ENCODE measurements at regions not wholly inside any gene's neighbourhood (a gene's known extent, or its start where the extent isn't known, plus 50 kb on each side); places are given as distances from the start of the nearest gene placed in this dataset.
"Not testable (repeated sequence)": the region's sequence is repeated elsewhere in the genome, so short reads cannot be mapped to it uniquely, and the experiment has no call there.

GRCh38 chr4:130901321-130901720 lies 1805.4 kb downstream of the C4orf33 start:
- H3K9me3 ChIP-seq (ENCODE audit: control insufficient read depth, low read length) = no peaks in the 10 kb centered on the region
- no peak overlapping the region for H3K9ac ChIP-seq (ENCODE audit: low read length)
- H3K4me3 ChIP-seq (ENCODE audit: low read length) = no peak overlapping the region
- DNase-seq (ENCODE audit: low read depth) = no peak
- H3K36me3 ChIP-seq (ENCODE audit: control insufficient read depth, insufficient read depth, low read length, severe bottlenecking) = no peaks in the 10 kb centered on the region
- H3K27me3 ChIP-seq (replicated peaks; ENCODE audit: control insufficient read depth, insufficient read depth, low read length) = no peaks in the 10 kb centered on the region
- H3K4me1 ChIP-seq (ENCODE audit: control insufficient read depth, insufficient read depth, low read length) = no peaks in the 10 kb centered on the region

GRCh38 chr4:130922955-130923354 lies 1827.0 kb downstream of the C4orf33 start:
- H3K27me3 ChIP-seq (replicated peaks; ENCODE audit: control insufficient read depth, insufficient read depth, low read length) = no peaks in the 10 kb centered on the region
- DNase-seq (ENCODE audit: low read depth) = no peak
- H3K4me1 ChIP-seq (ENCODE audit: control insufficient read depth, insufficient read depth, low read length) = no peaks in the 10 kb centered on the region
- no peak overlapping the region for H3K9ac ChIP-seq (ENCODE audit: low read length)
- H3K36me3 ChIP-seq (ENCODE audit: control insufficient read depth, insufficient read depth, low read length, severe bottlenecking) = no peaks in the 10 kb centered on the region
- peaks cover 56% of the 10 kb centered on the region for H3K9me3 ChIP-seq (ENCODE audit: control insufficient read depth, low read length)
- no peak overlapping the region for H3K4me3 ChIP-seq (ENCODE audit: low read length)

- H3K9ac ChIP-seq (ENCODE audit: low read length) = no peak overlapping the region
- peak; percentile 3 for DNase-seq (ENCODE audit: low read depth)
- H3K36me3 ChIP-seq (ENCODE audit: control insufficient read depth, insufficient read depth, low read length, severe bottlenecking) = no peaks in the 10 kb centered on the region
- H3K4me3 ChIP-seq (ENCODE audit: low read length) = no peak overlapping the region
- no peaks in the 10 kb centered on the region for H3K9me3 ChIP-seq (ENCODE audit: control insufficient read depth, low read length)
- H3K4me1 ChIP-seq (ENCODE audit: control insufficient read depth, insufficient read depth, low read length) = no peaks in the 10 kb centered on the region
- no peaks in the 10 kb centered on the region for H3K27me3 ChIP-seq (replicated peaks; ENCODE audit: control insufficient read depth, insufficient read depth, low read length)
Measured at GRCh38 chr4:130955520-130955919, 1859.6 kb downstream of the C4orf33 start.

GRCh38 chr4:130985371-130985770 lies 1889.4 kb downstream of the C4orf33 start:
- Histone ChIP-seq H3K4me3 (ENCODE audit: low read length) (no peak overlapping the region), H3K27me3 (replicated peaks; ENCODE audit: control insufficient read depth, insufficient read depth, low read length) (no peaks in the 10 kb centered on the region), H3K9ac (ENCODE audit: low read length) (no peak overlapping the region), H3K36me3 (ENCODE audit: control insufficient read depth, insufficient read depth, low read length, severe bottlenecking) (no peaks in the 10 kb centered on the region), H3K4me1 (ENCODE audit: control insufficient read depth, insufficient read depth, low read length) (no peaks in the 10 kb centered on the region), H3K9me3 (ENCODE audit: control insufficient read depth, low read length) (no peaks in the 10 kb centered on the region)
- no peak for DNase-seq (ENCODE audit: low read depth)

- DNase-seq (ENCODE audit: low read depth) = no peak
Measured at GRCh38 chr4:130995988-130996387, 1900.0 kb downstream of the C4orf33 start.

GRCh38 chr4:131001371-131001770 lies 1905.4 kb downstream of the C4orf33 start:
- Histone ChIP-seq H3K4me3 (ENCODE audit: low read length) (no peak overlapping the region), H3K4me1 (ENCODE audit: control insufficient read depth, insufficient read depth, low read length) (peaks cover 5% of the 10 kb centered on the region), H3K9me3 (ENCODE audit: control insufficient read depth, low read length) (no peaks in the 10 kb centered on the region), H3K9ac (ENCODE audit: low read length) (no peak overlapping the region), H3K36me3 (ENCODE audit: control insufficient read depth, insufficient read depth, low read length, severe bottlenecking) (no peaks in the 10 kb centered on the region), H3K27me3 (replicated peaks; ENCODE audit: control insufficient read depth, insufficient read depth, low read length) (no peaks in the 10 kb centered on the region)
- DNase-seq (ENCODE audit: low read depth) = no peak

More at GRCh38 chr4:130995988-130996387, 1900.0 kb downstream of the C4orf33 start:
- no peaks in the 10 kb centered on the region for H3K9me3 ChIP-seq (ENCODE audit: control insufficient read depth, low read length)
- no peaks in the 10 kb centered on the region for H3K36me3 ChIP-seq (ENCODE audit: control insufficient read depth, insufficient read depth, low read length, severe bottlenecking)
- H3K4me1 ChIP-seq (ENCODE audit: control insufficient read depth, insufficient read depth, low read length) = no peaks in the 10 kb centered on the region
- H3K9ac ChIP-seq (ENCODE audit: low read length) = no peak overlapping the region
- no peaks in the 10 kb centered on the region for H3K27me3 ChIP-seq (replicated peaks; ENCODE audit: control insufficient read depth, insufficient read depth, low read length)
- H3K4me3 ChIP-seq (ENCODE audit: low read length) = no peak overlapping the region

GRCh38 chr4:131002132-131002531 lies 1906.2 kb downstream of the C4orf33 start:
- Histone ChIP-seq H3K4me1 (ENCODE audit: control insufficient read depth, insufficient read depth, low read length) (peaks cover 5% of the 10 kb centered on the region), H3K36me3 (ENCODE audit: control insufficient read depth, insufficient read depth, low read length, severe bottlenecking) (no peaks in the 10 kb centered on the region), H3K4me3 (ENCODE audit: low read length) (no peak overlapping the region)

GRCh38 chr4:131006388-131006787 lies 1910.4 kb downstream of the C4orf33 start:
- Histone ChIP-seq H3K4me3 (ENCODE audit: low read length) (no peak overlapping the region), H3K9ac (ENCODE audit: low read length) (no peak overlapping the region), H3K36me3 (ENCODE audit: control insufficient read depth, insufficient read depth, low read length, severe bottlenecking) (no peaks in the 10 kb centered on the region), H3K4me1 (ENCODE audit: control insufficient read depth, insufficient read depth, low read length) (peaks cover 1% of the 10 kb centered on the region), H3K27me3 (replicated peaks; ENCODE audit: control insufficient read depth, insufficient read depth, low read length) (no peaks in the 10 kb centered on the region), H3K9me3 (ENCODE audit: control insufficient read depth, low read length) (no peaks in the 10 kb centered on the region)
- DNase-seq (ENCODE audit: low read depth) = no peak

More at GRCh38 chr4:131002132-131002531, 1906.2 kb downstream of the C4orf33 start:
- DNase-seq (ENCODE audit: low read depth) = no peak
- no peaks in the 10 kb centered on the region for H3K27me3 ChIP-seq (replicated peaks; ENCODE audit: control insufficient read depth, insufficient read depth, low read length)
- H3K9me3 ChIP-seq (ENCODE audit: control insufficient read depth, low read length) = no peaks in the 10 kb centered on the region
- H3K9ac ChIP-seq (ENCODE audit: low read length) = no peak overlapping the region

- not testable (repeated sequence) for DNase-seq (ENCODE audit: low read depth); H3K36me3 ChIP-seq (ENCODE audit: control insufficient read depth, insufficient read depth, low read length, severe bottlenecking); H3K27me3 ChIP-seq (replicated peaks; ENCODE audit: control insufficient read depth, insufficient read depth, low read length); H3K4me1 ChIP-seq (ENCODE audit: control insufficient read depth, insufficient read depth, low read length); H3K9me3 ChIP-seq (ENCODE audit: control insufficient read depth, low read length); H3K4me3 ChIP-seq (ENCODE audit: low read length); H3K9ac ChIP-seq (ENCODE audit: low read length)
Measured at GRCh38 chr4:131011961-131012360, 1916.0 kb downstream of the C4orf33 start.

GRCh38 chr4:131013226-131013625 lies 1917.3 kb downstream of the C4orf33 start:
- Histone ChIP-seq H3K36me3 (ENCODE audit: control insufficient read depth, insufficient read depth, low read length, severe bottlenecking) (no peaks in the 10 kb centered on the region), H3K9me3 (ENCODE audit: control insufficient read depth, low read length) (no peaks in the 10 kb centered on the region), H3K27me3 (replicated peaks; ENCODE audit: control insufficient read depth, insufficient read depth, low read length) (no peaks in the 10 kb centered on the region), H3K9ac (ENCODE audit: low read length) (no peak overlapping the region), H3K4me1 (ENCODE audit: control insufficient read depth, insufficient read depth, low read length) (no peaks in the 10 kb centered on the region), H3K4me3 (ENCODE audit: low read length) (no peak overlapping the region)
- no peak for DNase-seq (ENCODE audit: low read depth)

- no peaks in the 10 kb centered on the region for H3K4me1 ChIP-seq (ENCODE audit: control insufficient read depth, insufficient read depth, low read length)
Measured at GRCh38 chr4:131026771-131027170, 1930.8 kb downstream of the C4orf33 start.

GRCh38 chr4:131044368-131044767 lies 1948.4 kb downstream of the C4orf33 start:
- Histone ChIP-seq H3K36me3 (ENCODE audit: control insufficient read depth, insufficient read depth, low read length, severe bottlenecking) (no peaks in the 10 kb centered on the region), H3K9ac (ENCODE audit: low read length) (no peak overlapping the region), H3K27me3 (replicated peaks; ENCODE audit: control insufficient read depth, insufficient read depth, low read length) (no peaks in the 10 kb centered on the region), H3K4me3 (ENCODE audit: low read length) (no peak overlapping the region), H3K4me1 (ENCODE audit: control insufficient read depth, insufficient read depth, low read length) (no peaks in the 10 kb centered on the region), H3K9me3 (ENCODE audit: control insufficient read depth, low read length) (no peaks in the 10 kb centered on the region)
- no peak for DNase-seq (ENCODE audit: low read depth)

More at GRCh38 chr4:131026771-131027170, 1930.8 kb downstream of the C4orf33 start:
- no peaks in the 10 kb centered on the region for H3K27me3 ChIP-seq (replicated peaks; ENCODE audit: control insufficient read depth, insufficient read depth, low read length)
- H3K9ac ChIP-seq (ENCODE audit: low read length) = no peak overlapping the region
- H3K4me3 ChIP-seq (ENCODE audit: low read length) = no peak overlapping the region
- H3K36me3 ChIP-seq (ENCODE audit: control insufficient read depth, insufficient read depth, low read length, severe bottlenecking) = no peaks in the 10 kb centered on the region
- no peaks in the 10 kb centered on the region for H3K9me3 ChIP-seq (ENCODE audit: control insufficient read depth, low read length)
- DNase-seq (ENCODE audit: low read depth) = no peak

Measured in adipocyte (in vitro differentiated cells).